ENCODE measurements at regions not wholly inside any gene's neighbourhood (a gene's known extent, or its start where the extent isn't known, plus 50 kb on each side); places are given as distances from the start of the nearest gene placed in this dataset.

DNA sequence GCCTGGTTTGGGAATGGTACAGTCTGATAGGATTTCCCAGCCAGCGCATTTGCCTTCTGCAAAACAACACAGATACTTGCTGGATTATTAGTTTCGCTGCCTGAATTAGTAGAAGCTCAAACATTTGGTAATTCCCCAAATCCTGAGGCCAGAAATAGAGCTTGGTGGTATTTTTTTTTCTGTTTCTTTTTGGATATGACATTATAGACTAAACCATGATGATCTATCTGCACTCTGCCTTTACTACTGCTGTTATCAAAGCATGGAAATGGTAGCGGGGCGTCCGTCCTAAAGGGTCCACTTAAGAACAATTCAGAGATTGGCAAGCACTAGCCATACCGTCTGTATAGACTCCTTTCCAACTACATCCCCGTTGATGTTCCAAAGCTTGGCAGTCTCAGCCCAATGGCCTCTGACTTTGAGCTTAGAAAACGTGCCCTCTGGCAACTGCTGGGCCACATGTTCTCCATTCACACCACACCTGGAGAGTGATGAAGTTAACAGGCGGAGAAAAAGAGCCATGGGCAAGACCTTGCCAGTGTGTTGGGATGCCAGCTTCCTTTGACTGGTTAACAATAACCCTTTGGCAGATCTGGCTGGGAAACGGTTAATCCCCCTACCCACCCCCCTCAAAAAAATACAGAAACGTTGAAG lies 241.0 kb upstream of the NR2F2 start:
- DNase-seq = no peak

DNA sequence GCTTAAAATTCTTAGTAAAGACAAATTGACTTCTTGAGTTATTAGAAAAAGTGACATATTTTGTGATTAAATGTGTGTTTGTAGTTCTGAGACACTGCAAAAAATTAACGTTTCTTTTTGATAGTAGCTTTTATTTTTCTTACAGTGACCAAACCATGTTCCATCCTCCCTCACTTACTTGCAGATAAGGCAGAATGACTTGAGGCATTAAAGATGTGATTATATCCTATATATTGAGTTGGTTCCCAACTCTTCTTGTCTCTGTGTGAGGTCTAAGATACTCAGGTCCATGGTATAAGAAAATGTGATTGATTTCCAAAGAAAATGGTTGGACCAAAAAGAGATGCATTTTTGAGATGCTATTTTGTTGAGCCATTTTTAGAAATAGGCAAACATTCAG lies 238.3 kb upstream of the NR2F2 start:
- no peak for DNase-seq

DNA sequence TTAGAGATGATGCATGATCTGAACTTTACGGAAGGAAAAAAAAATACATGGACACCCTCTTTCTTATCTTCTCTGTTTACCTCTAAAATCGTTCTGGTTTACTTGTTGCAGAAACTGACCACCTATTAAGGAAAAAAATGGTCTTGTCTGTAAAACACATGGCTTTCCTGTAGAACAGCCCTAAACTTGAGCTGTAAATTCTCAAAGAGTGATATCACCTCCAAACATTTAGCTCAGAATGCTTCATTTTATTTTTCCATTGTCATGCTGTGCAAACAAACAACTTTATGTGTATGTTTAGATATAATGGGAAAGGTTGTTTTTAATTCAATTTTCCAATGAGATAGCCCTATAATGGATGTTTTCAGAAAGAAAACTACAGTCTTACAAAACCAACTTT lies 237.4 kb upstream of the NR2F2 start:
- no peak for DNase-seq

DNA sequence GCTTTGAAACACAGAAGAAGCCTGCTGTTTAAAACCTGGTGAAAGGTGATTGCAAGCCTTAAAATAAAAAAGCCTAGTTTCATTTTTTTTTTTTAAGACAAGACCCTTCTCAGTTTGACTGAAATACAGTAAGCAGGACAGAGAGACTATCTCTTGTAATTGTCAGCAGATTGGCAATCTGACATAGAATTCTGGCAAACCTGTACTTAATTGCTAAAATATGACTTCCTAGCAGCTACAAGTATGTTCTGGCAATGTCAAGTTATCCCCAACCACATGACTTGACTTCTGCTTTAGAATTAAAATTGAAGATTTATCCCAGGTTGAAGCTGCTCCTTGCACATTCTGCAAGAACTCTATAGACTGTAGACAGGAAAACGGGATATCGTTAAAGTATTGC lies 232.8 kb upstream of the NR2F2 start:
- no peak for DNase-seq

DNA sequence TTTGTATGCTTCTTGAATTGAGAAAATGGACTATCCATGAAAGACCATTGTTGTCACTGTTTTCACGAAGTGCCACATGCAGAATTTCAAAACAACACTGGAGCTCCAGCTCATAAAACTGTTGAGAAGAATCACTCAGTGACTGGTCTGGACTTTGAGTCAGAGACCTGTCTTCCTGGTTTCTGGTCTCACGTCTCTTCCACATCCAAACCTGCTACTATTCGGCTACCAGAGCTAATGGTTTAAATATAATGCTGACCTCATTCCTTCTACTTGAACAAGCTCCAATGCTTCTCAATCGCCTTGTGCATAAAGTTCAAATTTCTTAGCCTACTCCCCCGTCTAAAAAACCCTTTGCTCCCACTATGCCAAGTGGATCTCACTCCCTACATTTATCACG lies 227.9 kb upstream of the NR2F2 start:
- no peak for DNase-seq

DNA sequence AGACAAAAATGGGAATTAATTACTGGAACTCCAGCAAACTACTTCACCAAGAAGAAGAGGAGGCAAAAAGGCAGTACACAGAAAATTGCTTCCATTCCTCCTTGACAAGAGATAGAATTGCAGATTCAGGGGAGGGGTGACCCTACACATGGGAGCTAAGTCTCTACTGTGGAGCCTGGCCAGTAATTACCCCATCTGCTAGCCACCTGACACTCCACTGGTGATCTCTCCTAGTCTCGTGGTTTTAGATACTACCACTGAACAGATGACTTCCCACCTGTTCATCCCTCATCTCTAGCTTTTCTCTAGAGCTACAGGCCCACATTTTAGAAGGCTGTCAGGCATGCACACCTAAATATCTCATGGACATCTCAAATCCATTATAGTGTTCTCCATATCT lies 224.3 kb upstream of the NR2F2 start:
- DNase-seq = no peak

DNA sequence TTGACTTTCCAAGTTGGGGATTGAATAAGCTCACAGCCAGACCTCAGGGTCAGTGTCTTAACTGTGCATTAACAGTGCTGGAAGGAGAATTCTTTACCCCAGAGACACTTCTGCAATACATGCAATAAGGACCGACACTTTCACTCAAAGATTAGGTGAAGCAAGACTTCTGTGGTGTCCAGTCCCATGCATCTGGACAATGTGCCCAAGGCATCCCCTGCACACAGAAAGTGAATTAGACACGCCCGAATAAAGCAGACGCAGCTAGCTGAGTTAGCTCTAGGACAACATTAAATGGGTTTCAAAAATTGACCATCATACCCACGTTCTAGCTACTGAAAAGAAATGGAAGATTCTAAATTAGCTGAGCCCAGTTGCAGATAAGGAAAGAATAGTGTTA lies 223.9 kb upstream of the NR2F2 start:
- no peak for DNase-seq

DNA sequence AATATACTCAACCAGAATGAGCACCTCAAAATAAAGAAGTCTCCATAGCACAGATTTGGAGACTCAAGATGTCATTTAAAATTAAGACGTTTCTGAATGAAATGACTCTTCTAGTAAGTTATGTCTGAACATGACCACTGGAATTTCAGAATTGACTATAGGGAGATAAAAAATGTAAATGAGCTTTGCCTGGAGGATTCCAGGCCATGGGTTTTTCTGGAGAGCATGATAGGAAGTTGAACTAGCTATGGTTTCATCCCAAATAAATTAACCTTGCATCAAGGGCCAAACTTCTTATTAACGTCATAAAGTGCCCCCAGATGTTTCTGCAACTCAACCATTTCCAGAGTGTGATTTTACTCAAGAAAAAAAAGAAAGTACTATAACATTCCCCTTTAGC lies 222.6 kb upstream of the NR2F2 start:
- no peak for DNase-seq

DNA sequence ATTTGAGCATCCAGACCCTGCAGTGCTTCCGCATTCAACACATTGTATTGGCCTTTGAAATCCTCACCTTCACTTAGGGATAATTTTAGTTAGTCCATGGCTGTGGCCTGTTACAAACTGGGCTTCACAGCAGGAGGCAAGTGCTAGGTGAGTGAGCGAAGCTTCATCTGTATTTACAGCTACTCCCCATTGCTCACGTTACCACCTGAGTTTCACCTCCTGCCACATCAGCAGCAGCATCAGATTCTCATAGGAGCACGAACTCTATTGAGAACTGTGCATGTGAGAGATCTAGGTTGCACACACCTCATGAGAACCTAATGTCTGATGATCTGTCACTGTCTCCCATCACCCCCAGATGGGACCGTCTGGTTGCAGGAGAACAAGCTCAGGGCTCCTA lies 222.1 kb upstream of the NR2F2 start:
- no peak for DNase-seq

DNA sequence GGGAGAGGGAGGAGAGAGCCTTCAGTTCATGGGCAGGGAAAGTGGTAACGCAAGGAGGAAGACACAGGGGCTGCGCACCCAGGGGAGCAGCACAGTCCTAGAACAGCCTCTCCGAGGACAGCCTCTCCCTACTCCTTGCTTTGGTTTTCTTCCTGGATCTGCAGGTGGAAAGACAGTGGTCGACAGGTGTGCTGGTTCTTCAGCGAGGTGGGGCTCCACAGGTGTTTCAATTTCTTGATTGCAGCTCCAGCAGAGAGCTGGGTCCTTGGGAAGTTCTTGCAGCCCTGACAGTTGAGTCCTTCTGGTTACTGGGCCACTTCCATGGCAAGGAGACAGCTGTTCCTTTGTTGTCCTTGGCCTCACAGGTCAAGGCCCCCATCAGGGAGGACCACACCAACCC lies 220.7 kb upstream of the NR2F2 start:
- no peak for DNase-seq

DNA sequence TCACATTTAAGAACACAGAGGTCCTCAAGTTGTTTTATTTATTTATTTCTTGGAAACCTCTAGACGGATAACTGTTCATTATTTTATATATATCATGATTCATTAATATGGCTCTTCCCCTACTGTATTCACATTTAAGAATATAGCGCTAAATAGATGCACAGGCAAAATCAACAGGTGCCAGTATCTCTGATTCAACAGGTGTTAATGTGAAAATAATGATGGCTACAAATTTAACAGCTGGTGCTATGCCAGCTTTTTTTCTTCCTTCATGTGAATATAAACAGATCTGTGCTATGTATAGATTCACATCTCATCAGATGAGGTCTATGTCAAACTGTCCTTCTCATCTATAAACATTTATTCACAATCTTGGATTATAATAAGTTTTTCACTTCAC lies 218.5 kb upstream of the NR2F2 start:
- no peak for DNase-seq

DNA sequence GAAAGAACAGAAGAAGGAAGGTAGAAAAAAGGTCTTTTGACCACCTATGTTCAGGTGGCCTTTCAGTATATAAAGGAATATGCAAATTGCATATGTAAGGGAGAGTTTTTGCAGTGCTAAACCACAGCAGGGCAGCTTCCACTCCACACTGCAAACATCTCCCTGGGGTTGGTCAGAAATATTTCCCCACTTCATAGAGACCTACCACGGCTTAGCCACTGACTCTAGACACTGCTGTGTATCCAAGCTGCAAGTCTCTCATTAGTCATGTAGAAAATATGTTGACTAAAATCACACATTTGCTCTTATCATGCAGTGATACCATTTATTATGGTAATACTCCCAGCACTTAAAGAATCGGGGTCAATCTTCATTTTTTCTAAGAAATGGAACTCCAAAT lies 214.9 kb upstream of the NR2F2 start:
- no peak for DNase-seq

DNA sequence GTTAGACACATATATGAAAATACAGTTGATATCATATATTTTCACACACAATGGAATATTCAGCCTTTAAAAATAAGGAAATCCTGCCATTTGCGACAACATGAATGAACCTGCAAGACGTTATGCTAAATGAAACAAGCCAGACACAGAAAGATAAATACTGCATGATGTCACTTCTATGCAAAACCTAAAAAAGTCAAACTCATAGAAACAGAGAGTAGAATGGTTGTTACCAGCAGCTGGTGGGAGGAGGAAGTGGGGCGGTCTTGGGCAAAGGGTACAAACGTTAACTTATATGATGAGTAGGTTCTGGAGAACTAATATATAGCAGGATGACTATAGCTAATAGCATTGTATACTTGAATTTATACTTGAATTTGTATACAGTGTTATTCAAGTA lies 213.2 kb upstream of the NR2F2 start:
- DNase-seq = no peak

DNA sequence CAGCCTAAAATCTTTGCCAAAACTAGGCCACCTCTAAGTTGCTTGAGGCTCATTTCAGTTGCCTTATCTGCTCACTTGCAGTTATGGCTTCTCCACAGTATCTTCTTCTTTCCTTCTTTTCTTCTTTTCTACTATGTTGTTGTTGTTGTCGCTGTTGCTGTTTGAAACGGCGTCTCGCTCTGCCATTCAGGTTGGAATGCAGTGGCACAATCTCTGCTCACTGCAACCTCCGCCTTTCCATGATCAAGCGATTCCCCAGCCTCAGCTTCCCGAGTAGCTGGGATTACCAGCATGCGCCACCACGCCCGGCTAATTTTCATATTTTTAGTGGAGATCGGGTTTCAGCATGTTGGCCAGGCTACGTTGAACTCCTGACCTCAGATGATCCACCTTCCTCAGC lies 210.8 kb upstream of the NR2F2 start:
- DNase-seq = no peak

DNA sequence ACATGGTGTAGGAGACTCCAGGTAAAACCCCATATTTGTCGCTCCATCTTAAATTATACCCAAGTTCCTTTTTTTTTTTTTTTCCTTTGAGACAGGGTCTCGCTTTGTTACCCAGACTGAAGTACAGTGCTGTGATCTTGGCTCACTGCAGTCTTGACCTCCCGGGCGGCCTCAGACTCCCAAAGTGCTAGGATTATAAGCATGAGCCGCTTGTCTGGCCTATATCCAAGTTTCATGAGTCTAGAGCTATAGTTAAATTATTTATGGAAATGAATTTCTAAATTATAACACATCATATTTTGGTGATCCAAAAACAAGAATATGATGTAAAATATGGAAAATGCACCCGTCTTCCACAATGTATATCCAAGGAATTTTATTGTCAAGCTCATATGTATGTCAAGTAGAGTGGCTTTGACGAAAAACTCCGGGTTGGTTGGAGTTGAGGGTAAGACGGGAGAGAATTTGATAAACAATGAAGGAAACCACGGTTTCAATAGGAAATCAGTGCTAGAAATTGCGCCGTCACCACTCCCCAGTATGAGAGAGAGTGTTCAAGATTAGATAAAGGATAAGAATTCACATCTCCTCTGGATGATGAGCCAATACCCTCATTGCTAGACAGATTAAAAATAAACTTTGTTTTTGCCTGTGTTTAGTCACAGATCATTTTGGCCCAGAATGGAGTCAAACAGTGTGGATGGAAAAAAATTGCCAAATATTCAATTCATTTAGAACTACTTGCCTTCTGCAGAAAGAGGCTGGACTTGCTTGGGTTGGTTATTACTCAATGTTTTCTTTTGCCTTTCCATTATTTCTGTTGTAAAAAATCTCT lies 209.2 kb upstream of the NR2F2 start:
- no peak for DNase-seq

DNA sequence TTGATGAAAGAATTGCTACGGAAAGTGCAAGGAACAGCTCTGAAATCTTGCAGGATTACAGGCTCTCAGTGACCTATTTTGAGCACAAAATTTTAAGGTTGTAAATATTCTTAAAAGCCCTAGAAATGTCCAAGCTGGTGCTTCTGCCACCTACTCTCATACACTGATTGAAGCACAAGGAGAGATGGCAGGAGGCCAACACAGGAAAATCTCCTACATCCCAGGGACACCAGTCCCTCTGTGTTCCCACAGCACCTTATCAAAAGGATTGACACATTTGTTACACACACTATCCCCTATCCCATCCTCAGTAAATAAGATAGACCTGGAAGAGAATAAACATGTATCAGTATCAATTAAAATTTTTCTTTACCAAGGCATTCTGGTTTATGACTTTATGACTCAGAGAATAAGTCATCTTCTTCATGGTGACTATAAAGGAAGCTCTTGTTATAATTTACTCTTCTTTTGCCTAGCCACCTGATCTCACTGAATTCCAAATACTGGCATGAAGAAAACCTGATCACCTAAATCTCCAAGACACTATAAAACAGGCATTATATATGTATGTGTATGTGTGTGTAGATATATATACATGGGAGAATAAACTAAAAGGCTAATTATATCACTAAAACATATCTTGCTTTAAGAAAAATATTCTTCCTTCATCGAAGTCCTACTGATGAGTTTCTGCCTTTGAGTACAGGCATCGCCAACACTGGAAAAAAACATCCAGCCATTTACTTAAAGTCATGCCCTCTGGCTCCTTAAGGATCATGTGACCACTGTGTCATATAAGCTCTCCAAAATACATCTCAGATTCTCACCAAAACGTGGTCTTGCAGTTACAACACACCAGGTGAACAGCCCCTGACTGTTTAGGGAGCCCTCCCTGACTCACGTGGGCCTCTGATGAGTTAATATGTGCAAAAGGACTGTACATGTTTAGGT lies 208.1 kb upstream of the NR2F2 start:
- no peak for DNase-seq

DNA sequence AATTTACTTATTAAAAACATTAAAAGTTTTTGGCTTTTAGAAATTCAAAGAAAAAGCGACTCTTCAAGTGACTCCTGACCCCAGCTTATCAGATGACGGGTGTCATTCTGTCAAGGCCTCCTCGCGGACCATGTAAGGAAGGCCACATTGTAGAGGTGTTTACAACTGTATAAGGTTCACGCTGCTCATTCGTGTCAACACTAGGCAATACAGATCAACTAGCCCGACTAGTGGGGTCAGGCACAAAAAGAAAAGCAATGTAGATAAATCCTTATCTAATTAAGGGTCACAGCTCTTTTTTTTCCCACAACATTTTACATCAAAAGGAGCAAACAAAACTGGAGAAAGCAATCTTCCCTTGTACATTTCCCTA lies 207.5 kb upstream of the NR2F2 start:
- no peak for DNase-seq

DNA sequence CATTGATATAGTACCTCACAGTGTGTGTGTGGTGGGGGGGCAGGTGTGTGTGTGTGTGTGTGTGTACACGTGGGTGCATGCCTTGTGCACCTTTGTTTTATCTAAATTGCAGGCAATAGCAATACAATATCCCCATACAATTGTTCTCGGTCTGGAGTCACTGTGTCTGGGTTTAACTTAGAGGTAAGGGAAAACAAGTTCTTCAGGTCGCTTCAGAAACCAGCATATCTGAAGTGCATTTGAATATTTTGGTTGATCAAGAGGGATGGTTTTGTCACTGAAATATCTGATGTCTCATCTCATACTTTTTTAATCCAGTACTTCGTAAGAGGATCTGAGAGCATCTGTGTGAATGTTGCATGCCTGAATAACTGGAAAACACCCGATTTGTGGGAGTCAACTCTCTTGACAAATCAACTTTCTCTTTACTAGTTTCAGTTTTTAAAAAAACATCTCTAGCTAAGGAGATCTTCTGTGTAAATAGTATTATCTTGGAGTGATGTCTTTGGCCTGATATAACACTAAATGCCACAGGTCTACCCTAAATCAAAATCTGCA lies 206.8 kb upstream of the NR2F2 start:
- no peak for DNase-seq

DNA sequence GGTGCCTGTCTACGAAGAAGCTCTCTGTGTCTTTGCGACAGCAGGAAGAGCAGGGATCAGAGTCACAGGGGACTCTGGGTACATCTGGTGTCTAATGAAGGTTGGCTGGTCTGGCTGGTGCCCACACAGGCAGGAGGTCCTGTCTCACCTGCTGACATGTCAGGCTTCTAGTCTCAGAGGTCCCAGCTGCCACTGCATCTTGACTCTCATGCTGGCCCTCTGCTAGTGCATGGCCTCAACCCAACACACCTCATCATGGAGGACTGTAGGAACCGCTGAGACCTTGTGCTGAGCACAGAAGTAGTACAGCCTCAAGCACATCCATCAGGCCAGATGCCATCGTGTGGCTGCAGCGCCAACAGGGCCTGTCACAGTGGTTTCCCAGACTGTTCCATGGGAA lies 206.1 kb upstream of the NR2F2 start:
- no peak for DNase-seq

DNA sequence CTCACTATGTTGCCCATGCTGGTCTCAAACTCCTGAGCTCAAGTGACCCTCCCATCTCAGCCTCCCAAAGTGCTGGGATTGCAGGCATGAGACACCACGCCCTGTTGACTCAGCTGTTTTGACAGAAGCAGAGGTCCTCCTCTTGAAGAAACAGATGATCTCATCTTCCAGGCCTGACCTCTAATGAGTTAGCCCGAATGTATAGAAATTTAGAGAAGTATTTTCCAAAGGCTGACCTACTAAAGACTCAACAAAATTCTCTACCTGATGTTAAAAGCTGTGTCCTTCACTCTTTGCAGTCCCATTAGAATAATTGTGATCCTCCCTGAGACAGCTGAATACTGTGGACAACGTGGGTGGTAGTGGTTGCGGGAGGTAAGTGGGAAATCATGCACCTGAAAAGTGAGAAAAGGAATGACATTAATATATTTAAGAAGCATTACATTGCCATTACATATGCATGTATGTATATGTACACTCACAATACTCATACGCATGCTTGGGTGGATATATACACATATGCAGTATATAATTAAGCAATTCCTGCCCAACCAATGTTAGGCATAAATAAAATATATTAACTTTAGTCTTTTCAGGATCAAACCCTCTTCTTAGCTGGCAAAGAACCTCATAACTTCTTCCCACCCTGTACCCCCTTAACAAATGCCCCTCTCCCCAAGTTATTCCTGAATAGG lies 204.6 kb upstream of the NR2F2 start:
- no peak for DNase-seq

DNA sequence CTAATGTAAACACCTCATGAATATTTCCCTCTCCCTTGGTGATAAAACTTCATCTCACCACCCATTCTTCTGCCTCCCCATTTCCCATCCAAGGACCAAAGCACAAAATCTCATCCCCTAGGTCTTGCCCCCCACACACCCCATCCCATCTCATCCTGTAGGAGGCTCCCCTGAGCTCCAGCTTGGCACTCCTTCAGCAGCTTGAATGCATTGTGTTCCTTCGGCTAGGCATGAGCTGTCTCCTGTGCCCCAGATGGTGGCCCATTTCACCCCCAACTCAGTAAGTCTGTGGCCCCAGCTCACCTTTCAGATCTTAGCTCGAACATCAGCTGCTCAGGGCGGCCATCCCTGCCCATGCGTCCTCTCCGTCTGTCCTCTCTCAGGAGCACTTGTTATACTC lies 203.6 kb upstream of the NR2F2 start:
- DNase-seq = no peak

DNA sequence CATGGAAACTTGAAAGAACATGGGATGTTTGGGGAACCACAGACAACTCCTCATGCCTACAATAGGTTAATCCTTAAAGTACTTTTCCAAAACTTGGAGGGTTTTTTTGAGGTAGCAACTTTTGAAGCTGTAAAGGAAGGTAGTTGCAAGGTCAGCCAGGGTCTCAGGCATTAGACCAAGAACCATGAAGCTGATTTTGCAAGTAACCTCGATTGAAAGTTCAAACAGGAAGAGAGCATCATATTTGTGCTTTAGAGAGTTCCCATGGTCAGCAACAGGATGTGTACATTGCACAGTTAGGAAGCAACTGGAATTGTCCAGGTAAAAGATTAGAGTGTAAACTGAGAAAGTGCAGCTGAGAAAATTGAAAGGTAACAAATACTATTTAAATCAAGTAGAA lies 199.8 kb upstream of the NR2F2 start:
- no peak for DNase-seq

DNA sequence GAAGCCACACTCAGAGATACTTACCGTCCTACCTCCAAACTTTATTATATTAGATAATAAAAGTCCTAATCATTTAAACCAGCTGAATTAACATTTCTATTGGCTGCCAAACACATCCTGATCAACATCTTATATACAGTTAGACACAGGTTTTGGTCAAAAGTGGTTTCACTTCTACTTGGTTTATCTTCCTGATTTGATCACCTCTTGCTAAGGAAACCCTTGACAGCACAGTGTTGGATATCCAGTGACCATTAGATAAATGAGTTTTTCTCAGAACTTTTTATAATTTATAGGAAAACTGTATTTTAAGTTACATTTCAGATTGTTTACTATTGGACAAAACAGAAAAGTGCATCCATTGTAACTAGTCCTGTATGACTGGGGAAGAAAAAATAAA lies 198.4 kb upstream of the NR2F2 start:
- DNase-seq = no peak

Data from CD4-positive, alpha-beta T cell treated with Interleukin-12 subunit alpha and Interleukin-12 subunit beta, for 1 hour (primary cell).